ENCODE measurements at regions not wholly inside any gene's neighbourhood (a gene's known extent, or its start where the extent isn't known, plus 50 kb on each side); places are given as distances from the start of the nearest gene placed in this dataset.

DNA sequence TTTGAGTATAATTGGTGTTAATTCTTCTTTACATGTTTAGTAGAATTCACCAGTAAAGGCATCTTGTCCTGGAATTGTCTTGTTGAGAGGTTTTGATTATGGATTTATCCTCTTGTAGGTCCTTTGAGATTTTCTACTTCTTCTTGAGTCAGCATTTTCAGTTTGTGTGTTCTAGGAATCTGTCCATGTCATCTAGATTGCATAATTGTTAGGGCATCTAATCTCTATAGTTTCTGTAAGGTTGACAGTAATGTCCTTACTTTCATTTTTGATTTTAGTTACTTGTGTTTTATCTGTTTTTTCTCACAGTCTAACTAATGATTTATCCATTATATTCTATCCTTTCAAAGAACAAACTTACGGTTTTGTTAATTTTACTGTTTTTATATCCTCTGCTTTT lies 492.0 kb downstream of the FGF9 start:
- no peak overlapping the region for H3K4me3 ChIP-seq (ENCODE audit: low read depth, low read length)
- TF ChIP-seq, protein P1, sequence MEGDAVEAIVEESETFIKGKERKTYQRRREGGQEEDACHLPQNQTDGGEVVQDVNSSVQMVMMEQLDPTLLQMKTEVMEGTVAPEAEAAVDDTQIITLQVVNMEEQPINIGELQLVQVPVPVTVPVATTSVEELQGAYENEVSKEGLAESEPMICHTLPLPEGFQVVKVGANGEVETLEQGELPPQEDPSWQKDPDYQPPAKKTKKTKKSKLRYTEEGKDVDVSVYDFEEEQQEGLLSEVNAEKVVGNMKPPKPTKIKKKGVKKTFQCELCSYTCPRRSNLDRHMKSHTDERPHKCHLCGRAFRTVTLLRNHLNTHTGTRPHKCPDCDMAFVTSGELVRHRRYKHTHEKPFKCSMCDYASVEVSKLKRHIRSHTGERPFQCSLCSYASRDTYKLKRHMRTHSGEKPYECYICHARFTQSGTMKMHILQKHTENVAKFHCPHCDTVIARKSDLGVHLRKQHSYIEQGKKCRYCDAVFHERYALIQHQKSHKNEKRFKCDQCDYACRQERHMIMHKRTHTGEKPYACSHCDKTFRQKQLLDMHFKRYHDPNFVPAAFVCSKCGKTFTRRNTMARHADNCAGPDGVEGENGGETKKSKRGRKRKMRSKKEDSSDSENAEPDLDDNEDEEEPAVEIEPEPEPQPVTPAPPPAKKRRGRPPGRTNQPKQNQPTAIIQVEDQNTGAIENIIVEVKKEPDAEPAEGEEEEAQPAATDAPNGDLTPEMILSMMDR (IDR thresholded peaks at IDR 0.05; ENCODE audit: borderline replicate concordance, insufficient read depth, low read depth, low read length) = no peak

DNA sequence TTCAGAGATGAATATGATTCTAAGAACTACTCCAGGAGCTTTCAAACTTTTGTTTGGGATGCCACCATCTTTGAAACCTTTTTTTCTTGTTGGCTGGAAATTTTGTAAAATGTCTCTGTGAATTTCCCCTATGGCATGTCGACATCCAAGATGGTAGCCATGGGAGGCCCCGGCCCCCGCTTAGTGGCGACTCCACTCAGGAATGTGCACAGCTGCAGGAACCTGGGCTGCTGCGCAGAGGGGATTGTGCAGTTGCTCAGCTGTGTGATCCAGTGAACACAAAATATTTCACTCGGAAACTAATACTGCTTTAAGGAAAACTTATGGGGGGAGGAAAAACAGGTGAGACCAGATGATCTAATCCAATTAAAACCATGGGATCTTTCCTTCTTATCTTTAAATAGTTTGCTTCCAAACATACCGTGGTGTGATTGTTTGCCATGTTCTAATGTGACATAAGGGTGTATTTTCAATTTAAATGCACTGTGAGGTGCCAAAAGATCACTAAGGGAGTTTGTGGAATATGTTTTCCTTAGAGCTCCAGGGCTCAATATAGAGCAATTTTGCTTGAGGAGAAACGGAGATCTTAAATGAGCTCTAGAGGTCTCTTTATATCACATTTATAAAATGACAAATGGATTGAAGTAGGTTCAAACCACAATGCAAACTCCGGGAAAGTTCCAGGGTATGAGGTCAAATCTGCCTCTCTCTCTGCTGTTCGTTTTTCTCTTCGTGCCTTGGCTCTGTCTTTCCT lies 497.7 kb downstream of the FGF9 start:
- H3K4me3 ChIP-seq (ENCODE audit: low read depth, low read length) = no peak overlapping the region
- TF ChIP-seq, protein P1 (IDR thresholded peaks at IDR 0.05; ENCODE audit: borderline replicate concordance, insufficient read depth, low read depth, low read length) = no peak

DNA sequence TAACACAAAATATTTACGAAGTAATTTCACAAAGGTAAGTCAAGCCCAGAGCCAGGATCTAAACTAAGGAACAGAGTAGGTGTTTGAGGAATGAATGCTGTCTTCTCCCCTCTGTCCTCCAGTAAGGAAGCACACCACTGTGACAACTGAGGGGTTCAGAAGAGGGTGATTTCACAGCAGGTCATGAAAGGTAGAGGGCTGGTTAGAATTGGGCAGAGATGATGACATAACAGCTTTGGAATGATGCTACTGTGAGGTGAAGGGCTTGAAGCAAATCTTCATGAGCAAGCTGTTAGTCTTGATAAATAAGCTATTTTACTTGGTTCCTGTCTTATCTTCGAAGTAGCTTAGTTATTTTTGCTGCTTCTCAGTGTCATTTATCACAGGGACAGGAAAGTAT lies 498.6 kb downstream of the FGF9 start:
- no peak overlapping the region for H3K4me3 ChIP-seq (ENCODE audit: low read depth, low read length)
- TF ChIP-seq, protein P1 (IDR thresholded peaks at IDR 0.05; ENCODE audit: borderline replicate concordance, insufficient read depth, low read depth, low read length) = no peak

DNA sequence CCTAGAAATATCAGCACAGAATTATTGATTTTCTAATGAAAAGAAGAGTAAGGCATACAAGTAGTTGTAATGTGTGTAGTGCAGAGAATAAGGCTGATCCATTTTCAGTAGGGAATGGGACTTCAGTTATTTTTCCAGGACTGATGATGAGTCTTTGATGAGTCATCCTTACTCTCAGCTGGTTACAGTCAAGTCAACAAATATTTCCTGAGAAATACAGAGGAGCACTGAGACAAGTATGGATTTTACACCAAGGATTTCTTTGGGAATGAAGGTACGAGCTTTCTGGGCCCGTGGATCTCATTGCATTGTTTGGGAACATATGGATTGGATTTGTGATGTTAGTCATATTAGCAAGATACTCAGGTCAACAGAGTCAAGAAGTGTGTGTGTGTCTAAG lies 502.7 kb downstream of the FGF9 start:
- no peak overlapping the region for H3K4me3 ChIP-seq (ENCODE audit: low read depth, low read length)
- TF ChIP-seq, protein P1 (IDR thresholded peaks at IDR 0.05; ENCODE audit: borderline replicate concordance, insufficient read depth, low read depth, low read length) = no peak

DNA sequence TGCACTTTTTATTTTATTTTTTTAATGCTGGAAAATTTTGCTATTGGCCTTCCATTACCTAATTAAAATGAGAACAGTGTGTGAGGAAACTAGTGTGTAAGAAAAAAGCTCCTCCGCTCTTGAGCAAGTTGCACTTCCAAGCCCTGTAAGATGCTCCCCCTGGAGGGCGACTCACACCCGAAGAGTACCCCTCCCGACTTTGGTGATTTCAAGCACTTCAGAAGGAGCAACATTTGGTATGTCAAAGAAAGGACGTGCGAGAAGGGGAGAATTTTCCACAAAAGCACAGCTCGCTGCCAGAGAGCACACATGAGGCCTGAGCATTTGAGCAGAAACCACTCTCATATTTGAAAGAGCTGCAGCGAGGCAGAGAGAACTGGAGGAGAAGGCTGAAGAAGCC lies 504.4 kb downstream of the FGF9 start:
- no peak overlapping the region for H3K4me3 ChIP-seq (ENCODE audit: low read depth, low read length)
- TF ChIP-seq, protein P1 (IDR thresholded peaks at IDR 0.05; ENCODE audit: borderline replicate concordance, insufficient read depth, low read depth, low read length) = no peak

DNA sequence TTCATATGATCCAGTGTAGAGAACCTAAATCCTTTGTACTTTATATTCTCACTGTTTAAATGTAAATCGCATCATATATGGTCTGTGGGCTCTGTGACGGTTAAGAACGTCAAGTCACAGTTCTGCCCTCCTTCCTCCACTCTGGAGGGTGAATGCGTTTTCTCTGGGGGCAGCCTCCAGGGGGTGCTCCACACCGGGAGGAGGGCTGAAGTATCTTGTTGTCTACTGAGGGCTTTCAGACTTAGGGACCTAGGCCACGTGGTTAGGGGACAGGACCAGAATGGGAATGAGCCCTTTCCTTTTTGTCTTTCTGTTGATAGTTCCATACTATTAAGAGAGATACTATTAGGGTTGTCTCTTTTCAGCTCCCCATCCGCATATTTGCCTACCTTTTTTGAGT lies 504.9 kb downstream of the FGF9 start:
- no peak overlapping the region for H3K4me3 ChIP-seq (ENCODE audit: low read depth, low read length)
- TF ChIP-seq, protein P1 (IDR thresholded peaks at IDR 0.05; ENCODE audit: borderline replicate concordance, insufficient read depth, low read depth, low read length) = no peak

DNA sequence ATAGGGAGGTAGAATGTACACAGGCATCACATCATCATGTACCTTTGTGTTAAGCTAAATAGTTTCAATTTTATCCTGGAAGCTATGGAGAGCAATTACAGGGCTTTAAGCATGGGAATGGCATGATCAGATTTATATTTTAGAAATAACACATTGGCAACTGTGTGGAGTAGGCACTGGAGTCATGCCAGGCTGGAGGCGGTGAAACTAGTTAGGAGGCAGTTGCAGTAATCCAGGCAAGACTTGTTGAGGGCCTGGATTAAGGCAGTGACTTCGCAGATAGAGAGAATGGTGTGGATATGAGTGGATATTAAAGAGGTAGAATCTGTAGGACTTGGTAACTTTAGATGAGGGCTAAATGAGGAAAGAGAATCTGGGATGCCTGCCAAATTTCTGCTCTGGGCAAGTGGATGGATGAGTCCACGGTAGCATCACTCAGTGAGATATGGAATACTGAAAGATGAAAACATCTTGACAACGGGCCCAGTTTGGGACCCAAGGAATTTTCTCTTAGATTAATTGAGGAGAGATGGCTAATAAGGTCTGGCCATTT lies 506.2 kb downstream of the FGF9 start:
- no peak overlapping the region for H3K4me3 ChIP-seq (ENCODE audit: low read depth, low read length)
- TF ChIP-seq, protein P1 (IDR thresholded peaks at IDR 0.05; ENCODE audit: borderline replicate concordance, insufficient read depth, low read depth, low read length) = no peak

Measured in GM12875 (cell line).